ENCODE measurements at regions not wholly inside any gene's neighbourhood (a gene's known extent, or its start where the extent isn't known, plus 50 kb on each side); places are given as distances from the start of the nearest gene placed in this dataset.

GRCh38 chr5:4243479-4244264 is 648.0 kb downstream of the IRX1 start:
- Histone ChIP-seq H3K36me3 (no peaks in the 10 kb centered on the region), H3K4me3 (no peak overlapping the region), H3K27ac (no peak overlapping the region), H3K4me1 (no peaks in the 10 kb centered on the region), H3K27me3 (peaks cover 4% of the 10 kb centered on the region), H3K9me3 (no peaks in the 10 kb centered on the region)
- no peak for TF ChIP-seq EP300 (IDR thresholded peaks at IDR 0.05)
- TF ChIP-seq, protein P1, sequence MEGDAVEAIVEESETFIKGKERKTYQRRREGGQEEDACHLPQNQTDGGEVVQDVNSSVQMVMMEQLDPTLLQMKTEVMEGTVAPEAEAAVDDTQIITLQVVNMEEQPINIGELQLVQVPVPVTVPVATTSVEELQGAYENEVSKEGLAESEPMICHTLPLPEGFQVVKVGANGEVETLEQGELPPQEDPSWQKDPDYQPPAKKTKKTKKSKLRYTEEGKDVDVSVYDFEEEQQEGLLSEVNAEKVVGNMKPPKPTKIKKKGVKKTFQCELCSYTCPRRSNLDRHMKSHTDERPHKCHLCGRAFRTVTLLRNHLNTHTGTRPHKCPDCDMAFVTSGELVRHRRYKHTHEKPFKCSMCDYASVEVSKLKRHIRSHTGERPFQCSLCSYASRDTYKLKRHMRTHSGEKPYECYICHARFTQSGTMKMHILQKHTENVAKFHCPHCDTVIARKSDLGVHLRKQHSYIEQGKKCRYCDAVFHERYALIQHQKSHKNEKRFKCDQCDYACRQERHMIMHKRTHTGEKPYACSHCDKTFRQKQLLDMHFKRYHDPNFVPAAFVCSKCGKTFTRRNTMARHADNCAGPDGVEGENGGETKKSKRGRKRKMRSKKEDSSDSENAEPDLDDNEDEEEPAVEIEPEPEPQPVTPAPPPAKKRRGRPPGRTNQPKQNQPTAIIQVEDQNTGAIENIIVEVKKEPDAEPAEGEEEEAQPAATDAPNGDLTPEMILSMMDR (IDR thresholded peaks at IDR 0.05): no peak
- no peak for TF ChIP-seq POLR2A (IDR thresholded peaks at IDR 0.05)
- TF ChIP-seq POLR2AphosphoS5 (IDR thresholded peaks at IDR 0.05): no peak
- WGBS, 2 donors (ENCODE audit: low coverage in 1 of 2): 70 to 85% methylated on average over 8 to 9 of the region's 9 CpGs
- no peak for ATAC-seq

DNA sequence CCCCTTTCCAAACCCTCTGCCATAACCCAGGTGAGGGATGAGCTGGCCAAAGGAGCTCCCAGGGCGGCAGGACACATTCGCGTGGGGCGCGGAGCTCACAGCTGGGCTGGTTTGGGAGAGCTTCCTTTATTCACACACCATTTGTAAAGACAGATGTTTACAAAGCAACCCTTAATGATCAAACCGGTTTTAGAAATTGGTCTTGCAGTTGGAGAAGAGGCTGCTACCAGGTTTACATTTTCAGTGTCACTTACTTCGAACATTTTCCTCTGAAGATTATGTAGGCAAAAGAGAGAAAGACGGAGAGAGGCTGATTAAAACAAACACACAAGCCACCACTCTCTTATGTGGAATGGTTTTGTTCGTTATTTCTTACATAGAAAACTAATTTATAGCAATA is 648.7 kb downstream of the IRX1 start:
- ATAC-seq: no peak
- WGBS, 2 donors (ENCODE audit: low coverage in 1 of 2): 25 to 34% methylated on average over 3 to 4 of the region's 9 CpGs

GRCh38 chr5:4245076-4245475 is 649.4 kb downstream of the IRX1 start:
- no peak overlapping the region for H3K4me3 ChIP-seq
- no peaks in the 10 kb centered on the region for H3K9me3 ChIP-seq
- no peak for ATAC-seq
- TF ChIP-seq, protein P1 (IDR thresholded peaks at IDR 0.05): no peak
- TF ChIP-seq POLR2AphosphoS5 (IDR thresholded peaks at IDR 0.05) (no peak), EP300 (IDR thresholded peaks at IDR 0.05) (no peak), POLR2A (IDR thresholded peaks at IDR 0.05) (no peak)
- H3K4me1 ChIP-seq: no peaks in the 10 kb centered on the region
- peaks cover 4% of the 10 kb centered on the region for H3K27me3 ChIP-seq
- WGBS, 2 donors (ENCODE audit: low coverage in 1 of 2): 71 to 100% methylated on average over 2 of the region's 2 CpGs
- no peak overlapping the region for H3K27ac ChIP-seq
- no peaks in the 10 kb centered on the region for H3K36me3 ChIP-seq

More for the DNA sequence above, 648.7 kb downstream of the IRX1 start:
- no peaks in the 10 kb centered on the region for H3K9me3 ChIP-seq
- TF ChIP-seq, protein P1 (IDR thresholded peaks at IDR 0.05): no peak
- TF ChIP-seq EP300 (IDR thresholded peaks at IDR 0.05): no peak
- no peak for TF ChIP-seq POLR2A (IDR thresholded peaks at IDR 0.05)
- TF ChIP-seq POLR2AphosphoS5 (IDR thresholded peaks at IDR 0.05): no peak
- peaks cover 4% of the 10 kb centered on the region for H3K27me3 ChIP-seq
- no peaks in the 10 kb centered on the region for H3K36me3 ChIP-seq
- no peaks in the 10 kb centered on the region for H3K4me1 ChIP-seq
- H3K27ac ChIP-seq: no peak overlapping the region
- H3K4me3 ChIP-seq: no peak overlapping the region

DNA sequence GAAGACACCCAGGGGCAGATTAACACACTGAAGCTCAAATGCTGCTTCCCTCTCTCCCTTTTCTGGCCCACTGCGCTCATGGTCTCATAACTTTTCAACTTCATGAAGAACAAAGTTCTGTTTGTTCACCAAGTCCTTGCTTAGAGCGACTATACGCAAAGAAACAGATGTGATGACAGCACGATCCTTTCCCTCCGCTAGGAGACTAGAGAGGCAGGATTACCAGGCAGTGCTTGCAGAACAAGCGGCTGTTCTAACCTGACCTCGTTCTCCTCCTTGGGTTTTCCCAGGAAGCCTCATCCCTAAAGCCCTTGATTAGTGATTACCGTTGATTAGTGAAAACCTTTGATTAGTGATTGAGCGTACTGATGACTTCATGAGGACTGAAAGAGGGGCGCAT is 649.9 kb downstream of the IRX1 start:
- TF ChIP-seq, protein P1 (IDR thresholded peaks at IDR 0.05): no peak
- no peak for TF ChIP-seq EP300 (IDR thresholded peaks at IDR 0.05)
- no peak for TF ChIP-seq POLR2AphosphoS5 (IDR thresholded peaks at IDR 0.05)
- no peak for TF ChIP-seq POLR2A (IDR thresholded peaks at IDR 0.05)
- Histone ChIP-seq H3K4me1 (no peaks in the 10 kb centered on the region), H3K9me3 (no peaks in the 10 kb centered on the region), H3K27me3 (peaks cover 4% of the 10 kb centered on the region), H3K27ac (no peak overlapping the region), H3K36me3 (no peaks in the 10 kb centered on the region), H3K4me3 (no peak overlapping the region)
- no peak for ATAC-seq
- WGBS, 2 donors (ENCODE audit: low coverage in 1 of 2): 82 to 90% methylated on average over 9 to 10 of the region's 10 CpGs

- Histone ChIP-seq H3K9me3 (no peaks in the 10 kb centered on the region), H3K4me1 (no peaks in the 10 kb centered on the region), H3K36me3 (no peaks in the 10 kb centered on the region), H3K27ac (no peak overlapping the region), H3K27me3 (no peaks in the 10 kb centered on the region), H3K4me3 (no peak overlapping the region)
- ATAC-seq: no peak
- TF ChIP-seq POLR2A (IDR thresholded peaks at IDR 0.05) (no peak), POLR2AphosphoS5 (IDR thresholded peaks at IDR 0.05) (no peak), EP300 (IDR thresholded peaks at IDR 0.05) (no peak)
- TF ChIP-seq, protein P1 (IDR thresholded peaks at IDR 0.05): no peak
- 79 to 92% methylated on average over 1 to 2 of the region's 2 CpGs for WGBS, 2 donors (ENCODE audit: low coverage in 1 of 2)
Observed at GRCh38 chr5:4246447-4246846, 650.8 kb downstream of the IRX1 start.
